ENCODE measurements at regions not wholly inside any gene's neighbourhood (a gene's known extent, or its start where the extent isn't known, plus 50 kb on each side); places are given as distances from the start of the nearest gene placed in this dataset.

DNA sequence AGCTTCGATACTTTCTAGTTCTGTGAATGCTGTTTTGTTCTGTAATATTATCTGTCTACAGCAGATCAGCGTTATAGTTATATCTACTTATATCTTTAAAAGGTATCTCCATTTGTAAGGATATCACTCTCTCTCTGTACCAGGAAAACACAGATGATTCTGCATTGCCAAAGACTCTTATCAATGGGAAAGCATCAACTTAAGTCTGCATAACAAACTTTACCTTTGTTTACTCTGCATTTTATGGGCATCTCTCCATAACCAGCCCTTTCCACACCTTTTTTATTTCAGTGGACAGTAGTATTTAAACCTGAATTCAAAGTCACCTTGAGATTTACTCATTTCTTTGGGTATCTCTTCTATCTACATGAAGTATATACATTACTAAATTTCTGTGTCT, 238.7 kb upstream of the GRM7 start:
- TF ChIP-seq, protein P1, sequence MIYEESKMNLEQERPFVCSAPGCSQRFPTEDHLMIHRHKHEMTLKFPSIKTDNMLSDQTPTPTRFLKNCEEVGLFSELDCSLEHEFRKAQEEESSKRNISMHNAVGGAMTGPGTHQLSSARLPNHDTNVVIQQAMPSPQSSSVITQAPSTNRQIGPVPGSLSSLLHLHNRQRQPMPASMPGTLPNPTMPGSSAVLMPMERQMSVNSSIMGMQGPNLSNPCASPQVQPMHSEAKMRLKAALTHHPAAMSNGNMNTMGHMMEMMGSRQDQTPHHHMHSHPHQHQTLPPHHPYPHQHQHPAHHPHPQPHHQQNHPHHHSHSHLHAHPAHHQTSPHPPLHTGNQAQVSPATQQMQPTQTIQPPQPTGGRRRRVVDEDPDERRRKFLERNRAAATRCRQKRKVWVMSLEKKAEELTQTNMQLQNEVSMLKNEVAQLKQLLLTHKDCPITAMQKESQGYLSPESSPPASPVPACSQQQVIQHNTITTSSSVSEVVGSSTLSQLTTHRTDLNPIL (CRISPR knock-in tag; IDR thresholded peaks at IDR 0.05; ENCODE audit: low read depth): no peak
- TF ChIP-seq OSR1 (CRISPR knock-in tag; IDR thresholded peaks at IDR 0.05): no peak
- no peak for TF ChIP-seq BACH2 (CRISPR knock-in tag; IDR thresholded peaks at IDR 0.05; ENCODE audit: borderline replicate concordance)
- TF ChIP-seq, protein P2, sequence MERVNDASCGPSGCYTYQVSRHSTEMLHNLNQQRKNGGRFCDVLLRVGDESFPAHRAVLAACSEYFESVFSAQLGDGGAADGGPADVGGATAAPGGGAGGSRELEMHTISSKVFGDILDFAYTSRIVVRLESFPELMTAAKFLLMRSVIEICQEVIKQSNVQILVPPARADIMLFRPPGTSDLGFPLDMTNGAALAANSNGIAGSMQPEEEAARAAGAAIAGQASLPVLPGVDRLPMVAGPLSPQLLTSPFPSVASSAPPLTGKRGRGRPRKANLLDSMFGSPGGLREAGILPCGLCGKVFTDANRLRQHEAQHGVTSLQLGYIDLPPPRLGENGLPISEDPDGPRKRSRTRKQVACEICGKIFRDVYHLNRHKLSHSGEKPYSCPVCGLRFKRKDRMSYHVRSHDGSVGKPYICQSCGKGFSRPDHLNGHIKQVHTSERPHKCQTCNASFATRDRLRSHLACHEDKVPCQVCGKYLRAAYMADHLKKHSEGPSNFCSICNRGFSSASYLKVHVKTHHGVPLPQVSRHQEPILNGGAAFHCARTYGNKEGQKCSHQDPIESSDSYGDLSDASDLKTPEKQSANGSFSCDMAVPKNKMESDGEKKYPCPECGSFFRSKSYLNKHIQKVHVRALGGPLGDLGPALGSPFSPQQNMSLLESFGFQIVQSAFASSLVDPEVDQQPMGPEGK (CRISPR knock-in tag; IDR thresholded peaks at IDR 0.05; ENCODE audit: borderline replicate concordance): no peak
